ENCODE measurements at regions not wholly inside any gene's neighbourhood (a gene's known extent, or its start where the extent isn't known, plus 50 kb on each side); places are given as distances from the start of the nearest gene placed in this dataset.

DNA sequence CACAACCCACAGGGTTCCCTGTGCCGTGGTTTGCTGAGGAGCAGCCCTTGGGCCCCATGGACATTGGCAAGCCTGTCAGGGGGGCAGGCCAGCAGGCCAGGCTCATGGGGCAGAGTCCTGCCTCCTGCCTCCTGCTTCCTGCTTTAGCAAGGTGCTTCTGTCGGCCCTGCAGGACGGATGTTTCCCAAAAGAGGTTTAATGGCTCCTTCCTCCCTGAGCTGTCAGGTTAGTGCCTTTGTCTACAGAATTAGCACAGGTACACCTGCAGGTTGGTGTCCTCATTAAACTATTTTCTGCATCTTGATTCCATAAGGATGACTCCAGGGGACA lies 152.3 kb downstream of the TTC32 start:
- no peaks in the 10 kb centered on the region for H3K36me3 Mint-ChIP-seq (ENCODE audit: insufficient read depth)
- H3K4me3 Mint-ChIP-seq: no peak overlapping the region
- H3K4me1 Mint-ChIP-seq: no peaks in the 10 kb centered on the region

DNA sequence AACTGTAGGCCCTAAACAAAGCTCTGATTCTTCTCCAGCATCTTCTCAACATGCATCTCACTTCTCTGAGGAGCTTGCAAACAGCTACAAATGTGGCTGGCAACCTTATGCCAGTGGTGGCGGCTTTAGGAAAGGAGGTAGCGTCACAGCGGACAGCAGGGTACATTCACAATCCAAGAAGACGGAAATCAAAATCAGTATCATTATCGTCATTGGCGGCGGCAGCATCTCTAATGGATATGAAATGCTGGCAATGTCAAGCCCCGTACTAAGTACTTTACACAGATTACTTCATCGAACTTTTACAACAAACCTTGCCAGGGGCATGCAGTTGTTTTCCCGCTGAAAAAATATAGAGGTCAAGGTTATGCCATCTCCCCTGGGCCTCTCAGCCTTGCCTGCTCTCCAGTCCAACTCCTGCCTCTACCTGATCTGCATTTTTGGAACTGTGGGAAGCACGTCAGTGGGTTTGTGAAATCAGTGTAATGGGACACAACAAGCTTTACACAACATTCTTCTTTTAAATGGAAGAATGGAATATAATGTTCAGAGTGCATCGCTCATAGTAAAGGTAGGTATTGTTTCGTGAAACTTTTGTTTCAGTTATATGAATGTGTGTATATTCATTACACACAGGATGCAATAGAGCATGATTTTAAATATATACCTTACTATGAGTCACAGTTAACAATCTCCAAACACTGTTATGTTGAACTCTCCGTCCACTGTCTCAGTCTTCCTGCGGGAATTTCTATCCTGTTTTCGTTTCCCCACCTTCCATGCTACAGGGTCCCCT lies 152.9 kb downstream of the TTC32 start:
- no peak overlapping the region for H3K27ac Mint-ChIP-seq (ENCODE audit: low read depth)
- no peak for ATAC-seq (replicated peaks; ENCODE audit: extremely low read depth, poor library complexity, severe bottlenecking)
- H3K9me3 Mint-ChIP-seq: no peaks in the 10 kb centered on the region
- no peaks in the 10 kb centered on the region for H3K36me3 Mint-ChIP-seq (ENCODE audit: insufficient read depth)
- peaks cover 45% of the 10 kb centered on the region for H3K27me3 Mint-ChIP-seq
- no peaks in the 10 kb centered on the region for H3K4me1 Mint-ChIP-seq
- H3K4me3 Mint-ChIP-seq: no peak overlapping the region
- DNase-seq (ENCODE audit: low spot score in 2 of 2): no peak

More for the DNA sequence above, 152.3 kb downstream of the TTC32 start:
- H3K27me3 Mint-ChIP-seq: peaks cover 47% of the 10 kb centered on the region
- ATAC-seq (replicated peaks; ENCODE audit: extremely low read depth, poor library complexity, severe bottlenecking): no peak
- DNase-seq (ENCODE audit: low spot score in 2 of 2): no peak
- H3K27ac Mint-ChIP-seq (ENCODE audit: low read depth): no peak overlapping the region
- no peaks in the 10 kb centered on the region for H3K9me3 Mint-ChIP-seq

DNA sequence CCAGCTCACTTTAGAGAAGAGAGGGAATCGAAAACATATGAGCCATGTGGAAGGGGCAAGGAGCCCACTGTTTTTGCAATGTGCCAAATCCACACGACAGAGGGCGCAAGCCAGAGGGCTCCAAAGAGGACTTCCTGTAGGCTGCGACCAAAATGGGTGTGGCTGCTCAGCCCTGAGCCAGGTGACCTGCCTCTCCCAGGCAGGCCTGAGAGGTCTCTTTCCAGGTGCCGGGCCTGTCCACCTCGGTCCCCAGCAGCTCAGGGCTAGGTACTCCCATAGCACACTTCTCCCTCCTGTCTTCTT lies 153.8 kb downstream of the TTC32 start:
- no peak overlapping the region for H3K27ac Mint-ChIP-seq (ENCODE audit: low read depth)
- DNase-seq (ENCODE audit: low spot score in 2 of 2) (no peak), ATAC-seq (replicated peaks; ENCODE audit: extremely low read depth, poor library complexity, severe bottlenecking) (no peak)
- H3K4me1 Mint-ChIP-seq: no peaks in the 10 kb centered on the region
- no peaks in the 10 kb centered on the region for H3K9me3 Mint-ChIP-seq
- no peaks in the 10 kb centered on the region for H3K36me3 Mint-ChIP-seq (ENCODE audit: insufficient read depth)
- H3K4me3 Mint-ChIP-seq: no peak overlapping the region
- H3K27me3 Mint-ChIP-seq: peaks cover 42% of the 10 kb centered on the region

DNA sequence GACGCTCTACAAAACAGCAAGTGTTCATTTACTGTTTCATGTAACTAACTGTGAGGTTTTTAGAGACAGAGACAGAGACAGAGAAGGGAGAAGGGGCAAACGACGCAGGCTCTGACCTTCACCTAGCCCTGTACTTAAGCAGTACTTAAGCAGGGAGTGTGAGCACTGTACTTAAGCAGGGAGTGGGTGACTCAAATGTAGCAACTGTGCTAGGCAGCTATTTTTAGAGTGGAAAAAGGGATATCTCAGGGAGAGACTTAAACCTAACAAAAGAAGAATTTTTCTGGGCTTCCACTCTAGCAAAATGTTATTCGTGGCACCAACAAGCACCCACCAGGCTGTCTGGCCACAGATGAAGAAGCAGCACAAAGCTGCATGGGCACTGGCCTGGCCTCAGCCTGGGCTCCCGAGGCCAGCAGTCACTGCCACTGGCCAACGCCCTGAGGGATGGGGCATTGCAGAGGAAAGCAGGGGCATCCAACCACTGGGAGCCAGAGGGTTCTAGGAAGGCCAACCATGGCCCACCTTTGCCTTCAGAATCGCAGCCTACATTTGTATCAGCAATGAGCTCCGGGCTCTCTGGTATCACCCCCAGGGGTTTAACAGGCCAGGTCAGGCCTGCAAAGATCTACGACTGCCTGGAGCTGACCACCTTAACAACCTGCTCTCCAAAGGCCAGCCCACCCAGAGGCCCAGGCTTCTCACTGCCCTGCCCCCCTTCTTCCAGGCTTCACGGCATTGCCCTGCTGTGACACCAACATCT lies 154.3 kb downstream of the TTC32 start:
- no peak overlapping the region for H3K27ac Mint-ChIP-seq (ENCODE audit: low read depth)
- H3K4me3 Mint-ChIP-seq: no peak overlapping the region
- no peak for DNase-seq (ENCODE audit: low spot score in 2 of 2)
- no peaks in the 10 kb centered on the region for H3K9me3 Mint-ChIP-seq
- no peaks in the 10 kb centered on the region for H3K36me3 Mint-ChIP-seq (ENCODE audit: insufficient read depth)
- H3K27me3 Mint-ChIP-seq: peaks cover 36% of the 10 kb centered on the region
- no peak for ATAC-seq (replicated peaks; ENCODE audit: extremely low read depth, poor library complexity, severe bottlenecking)
- H3K4me1 Mint-ChIP-seq: no peaks in the 10 kb centered on the region

DNA sequence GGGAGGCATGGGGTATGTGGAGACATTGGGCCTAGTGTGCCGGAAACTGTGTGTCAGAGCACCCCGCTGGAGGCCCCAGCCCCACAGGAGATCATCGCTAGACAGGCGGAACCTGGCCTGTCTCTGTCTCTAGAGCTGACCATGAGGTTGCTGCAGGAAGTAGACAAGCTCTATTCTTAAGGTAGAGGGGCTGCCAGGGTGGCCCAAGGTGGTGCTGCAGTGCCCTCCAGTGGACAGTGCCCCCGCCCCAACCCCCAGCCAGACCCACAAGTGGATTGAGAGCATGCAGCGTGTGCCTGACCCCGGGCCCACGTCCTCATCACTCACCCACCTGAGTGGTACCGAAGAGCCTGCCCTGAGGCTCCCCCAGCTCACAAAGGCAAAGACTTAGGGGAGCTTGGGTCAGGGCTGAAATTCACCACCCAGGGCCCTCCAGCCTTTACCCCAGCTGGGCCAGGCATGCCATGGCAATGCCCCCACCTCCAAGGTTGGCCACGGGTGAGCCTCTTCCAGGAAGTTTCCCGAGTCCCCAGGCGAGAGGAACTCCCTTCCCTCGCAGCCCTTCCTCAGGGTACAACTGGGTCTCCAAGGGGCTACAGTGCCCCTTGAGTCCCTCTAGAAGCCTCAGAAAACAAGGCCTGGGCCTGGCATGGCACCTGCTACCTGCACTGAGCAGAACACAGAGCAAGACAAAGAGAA lies 155.0 kb downstream of the TTC32 start:
- no peaks in the 10 kb centered on the region for H3K36me3 Mint-ChIP-seq (ENCODE audit: insufficient read depth)
- DNase-seq (ENCODE audit: low spot score in 2 of 2): no peak
- H3K27ac Mint-ChIP-seq (ENCODE audit: low read depth): no peak overlapping the region
- H3K27me3 Mint-ChIP-seq: peaks cover 35% of the 10 kb centered on the region
- no peak overlapping the region for H3K4me3 Mint-ChIP-seq
- no peaks in the 10 kb centered on the region for H3K9me3 Mint-ChIP-seq
- H3K4me1 Mint-ChIP-seq: no peaks in the 10 kb centered on the region
- ATAC-seq (replicated peaks; ENCODE audit: extremely low read depth, poor library complexity, severe bottlenecking): no peak

DNA sequence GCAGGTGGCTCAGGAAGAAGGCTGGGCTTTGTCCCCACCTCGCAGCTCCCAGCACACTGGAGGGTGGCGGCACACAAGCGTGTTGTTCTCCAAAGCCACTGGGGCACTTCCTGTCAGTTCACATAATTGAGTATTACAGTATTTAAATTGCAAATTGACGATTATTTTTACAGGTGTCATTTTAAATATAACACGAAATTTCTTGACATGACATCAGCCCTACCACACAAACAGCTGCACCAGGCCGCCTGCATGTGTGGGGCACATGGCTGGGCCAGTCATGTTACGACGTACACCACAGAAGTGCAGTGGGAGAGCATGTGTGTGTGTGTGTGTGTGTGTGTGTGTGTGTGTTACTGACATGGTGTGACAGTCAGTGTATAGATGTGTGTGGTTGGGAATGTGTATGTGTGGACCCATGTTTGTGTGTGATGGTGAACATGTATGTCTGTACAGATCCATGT lies 155.6 kb downstream of the TTC32 start:
- DNase-seq (ENCODE audit: low spot score in 2 of 2): no peak
- no peaks in the 10 kb centered on the region for H3K9me3 Mint-ChIP-seq
- no peak for ATAC-seq (replicated peaks; ENCODE audit: extremely low read depth, poor library complexity, severe bottlenecking)
- no peaks in the 10 kb centered on the region for H3K4me1 Mint-ChIP-seq
- H3K27ac Mint-ChIP-seq (ENCODE audit: low read depth): no peak overlapping the region
- H3K27me3 Mint-ChIP-seq: peaks cover 38% of the 10 kb centered on the region
- no peak overlapping the region for H3K4me3 Mint-ChIP-seq
- no peaks in the 10 kb centered on the region for H3K36me3 Mint-ChIP-seq (ENCODE audit: insufficient read depth)

DNA sequence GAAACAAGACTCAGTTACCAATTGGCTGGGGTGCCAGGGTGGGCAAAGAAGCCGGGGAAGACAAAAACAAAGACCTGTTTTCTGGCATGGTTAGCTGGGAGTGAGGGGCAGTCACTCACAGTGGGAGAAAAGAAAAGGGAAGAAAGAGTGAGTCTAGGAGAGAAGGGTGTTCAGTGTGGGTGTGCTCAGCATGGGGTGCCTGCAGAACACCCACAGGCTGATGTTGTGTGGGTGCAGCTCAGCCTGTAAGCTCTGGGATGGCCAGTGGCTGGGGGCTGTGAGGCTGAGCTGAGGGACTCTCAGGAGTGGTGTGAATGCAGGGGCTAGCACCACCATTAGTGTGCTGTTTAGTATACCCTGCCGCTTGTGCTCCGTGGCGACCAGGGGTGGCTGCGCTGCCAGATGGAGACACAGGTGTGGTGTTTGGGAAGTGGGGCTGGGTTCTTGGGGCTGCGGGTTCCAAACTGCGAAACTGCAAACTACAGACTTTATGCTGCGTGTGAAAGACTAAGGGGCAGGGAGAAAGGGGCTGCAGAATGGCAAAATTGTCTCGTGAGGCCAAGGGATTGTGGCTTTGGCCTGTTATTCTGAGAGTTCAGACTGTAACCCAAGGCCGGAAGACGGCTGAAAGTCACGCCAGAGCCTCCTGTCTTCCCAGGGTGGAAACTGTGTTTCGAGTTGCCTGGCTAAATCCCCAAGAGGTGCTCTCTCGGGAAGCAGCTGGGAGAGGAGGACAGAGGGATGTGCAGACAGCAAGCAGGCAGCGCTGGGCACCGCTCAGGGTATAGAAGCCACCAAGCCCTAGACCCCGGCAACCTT lies 156.3 kb downstream of the TTC32 start:
- no peak for ATAC-seq (replicated peaks; ENCODE audit: extremely low read depth, poor library complexity, severe bottlenecking)
- Mint-ChIP-seq H3K9me3 (no peaks in the 10 kb centered on the region), H3K4me1 (no peaks in the 10 kb centered on the region), H3K27me3 (peaks cover 34% of the 10 kb centered on the region), H3K4me3 (no peak overlapping the region), H3K36me3 (ENCODE audit: insufficient read depth) (no peaks in the 10 kb centered on the region), H3K27ac (ENCODE audit: low read depth) (no peak overlapping the region)
- DNase-seq (ENCODE audit: low spot score in 2 of 2): no peak

DNA sequence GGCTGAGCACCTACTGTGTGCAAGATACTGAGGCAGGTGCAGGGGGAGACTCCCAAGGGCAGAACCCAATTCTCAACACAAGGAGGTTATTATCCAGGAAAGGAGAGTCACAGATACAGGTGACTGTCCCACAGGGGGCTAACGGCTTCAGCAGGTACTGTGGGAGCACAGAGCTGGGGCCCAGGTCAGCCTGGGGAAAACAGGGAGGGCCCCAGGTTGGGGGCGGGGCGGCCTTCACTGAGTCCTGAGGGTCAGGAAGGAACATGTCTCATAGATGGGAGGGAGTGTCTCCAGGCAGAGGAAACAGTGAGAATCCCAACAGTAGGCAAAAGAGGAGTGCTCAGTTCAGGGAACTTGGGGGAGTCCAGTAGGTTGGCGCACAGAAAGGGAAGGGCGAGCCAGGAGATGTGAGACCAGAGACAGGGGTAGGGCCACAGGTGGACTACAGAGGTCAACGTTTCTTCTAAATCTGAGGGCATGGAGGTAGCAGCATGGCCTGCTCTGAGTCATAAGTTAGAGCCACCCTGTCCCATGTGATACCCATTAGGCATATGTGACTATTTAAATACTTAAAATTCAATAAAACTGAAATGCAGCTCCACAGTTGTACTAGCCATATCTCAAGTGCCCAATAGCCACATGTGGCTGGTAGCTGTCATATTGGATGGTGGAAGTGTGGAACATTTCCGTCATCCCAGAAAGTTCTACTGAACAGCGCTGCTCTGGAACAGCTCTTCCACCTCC lies 157.2 kb downstream of the TTC32 start:
- H3K27ac Mint-ChIP-seq (ENCODE audit: low read depth): no peak overlapping the region
- H3K27me3 Mint-ChIP-seq: peaks cover 36% of the 10 kb centered on the region
- no peak overlapping the region for H3K4me3 Mint-ChIP-seq
- no peaks in the 10 kb centered on the region for H3K4me1 Mint-ChIP-seq
- peak; percentile 5 for ATAC-seq (replicated peaks; ENCODE audit: extremely low read depth, poor library complexity, severe bottlenecking)
- H3K9me3 Mint-ChIP-seq: no peaks in the 10 kb centered on the region
- DNase-seq (ENCODE audit: low spot score in 2 of 2): no peak
- H3K36me3 Mint-ChIP-seq (ENCODE audit: insufficient read depth): no peaks in the 10 kb centered on the region

DNA sequence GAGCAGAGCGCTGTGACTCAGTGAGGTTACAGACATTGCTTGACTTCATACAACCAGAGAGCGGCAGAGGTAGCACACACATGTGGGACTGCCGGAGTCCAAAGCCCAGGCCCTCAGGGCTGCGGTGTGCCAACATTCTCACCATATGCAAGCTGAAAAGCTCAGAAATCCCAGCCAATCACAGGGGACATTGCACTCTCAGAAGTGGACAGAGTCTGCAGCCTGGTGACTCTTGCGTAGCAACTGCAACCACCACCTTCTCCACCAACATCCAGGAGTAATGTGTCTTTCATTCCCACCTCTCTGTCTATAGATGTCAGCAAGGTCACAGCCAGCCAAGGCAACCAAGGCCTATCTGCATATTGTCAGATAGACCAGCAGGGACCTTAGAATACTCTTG lies 158.1 kb downstream of the TTC32 start:
- Mint-ChIP-seq H3K9me3 (no peaks in the 10 kb centered on the region), H3K4me3 (no peak overlapping the region), H3K27me3 (peaks cover 43% of the 10 kb centered on the region), H3K27ac (ENCODE audit: low read depth) (no peak overlapping the region), H3K36me3 (ENCODE audit: insufficient read depth) (no peaks in the 10 kb centered on the region), H3K4me1 (no peaks in the 10 kb centered on the region)
- ATAC-seq (replicated peaks; ENCODE audit: extremely low read depth, poor library complexity, severe bottlenecking): no peak
- DNase-seq (ENCODE audit: low spot score in 2 of 2): no peak

DNA sequence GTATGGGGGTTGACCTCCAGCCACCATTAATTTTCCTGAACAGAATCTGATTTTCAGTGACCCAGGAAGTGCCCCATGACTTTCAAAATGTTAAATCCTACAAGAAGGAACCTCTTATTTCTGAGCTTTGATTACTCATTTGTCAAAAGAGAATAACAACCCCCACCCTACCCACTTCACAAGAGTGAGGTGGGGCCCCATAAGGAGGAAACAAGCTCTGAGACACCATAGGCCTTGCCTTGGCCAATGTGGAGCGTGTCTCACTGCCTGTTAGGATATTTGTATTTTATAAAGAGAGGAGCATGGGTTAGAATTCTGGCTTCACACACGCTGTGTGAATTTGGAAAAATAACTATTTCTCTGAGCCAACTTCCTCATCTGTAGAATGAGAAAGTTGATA lies 158.9 kb downstream of the TTC32 start:
- H3K4me3 Mint-ChIP-seq: no peak overlapping the region
- no peak overlapping the region for H3K27ac Mint-ChIP-seq (ENCODE audit: low read depth)
- no peaks in the 10 kb centered on the region for H3K4me1 Mint-ChIP-seq
- no peaks in the 10 kb centered on the region for H3K36me3 Mint-ChIP-seq (ENCODE audit: insufficient read depth)
- no peaks in the 10 kb centered on the region for H3K9me3 Mint-ChIP-seq
- H3K27me3 Mint-ChIP-seq: peaks cover 45% of the 10 kb centered on the region
- DNase-seq (ENCODE audit: low spot score in 2 of 2) (no peak), ATAC-seq (replicated peaks; ENCODE audit: extremely low read depth, poor library complexity, severe bottlenecking) (no peak)

DNA sequence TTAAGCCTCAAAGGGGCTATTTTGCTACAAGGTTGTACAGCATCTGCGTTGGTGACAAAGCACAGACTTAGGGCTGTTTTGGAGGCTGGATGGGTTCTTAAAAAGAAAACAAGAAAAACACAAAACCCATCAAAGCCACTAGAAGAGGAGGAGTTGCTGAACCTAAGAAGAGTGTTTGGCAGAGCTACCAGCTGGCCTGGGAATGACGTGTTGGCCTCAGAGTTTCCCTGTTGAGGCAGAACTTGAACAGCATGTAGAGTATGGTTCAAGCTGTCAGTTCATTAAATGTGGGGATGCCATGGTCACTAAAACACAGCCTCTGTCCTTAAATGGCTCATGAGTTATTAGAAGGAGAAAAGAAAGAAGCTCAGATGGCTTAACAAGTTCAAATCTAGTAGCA lies 162.5 kb downstream of the TTC32 start:
- H3K27me3 Mint-ChIP-seq: peaks cover 54% of the 10 kb centered on the region
- H3K9me3 Mint-ChIP-seq: no peaks in the 10 kb centered on the region
- no peak for DNase-seq (ENCODE audit: low spot score in 2 of 2)
- no peak overlapping the region for H3K27ac Mint-ChIP-seq (ENCODE audit: low read depth)
- H3K4me1 Mint-ChIP-seq: no peaks in the 10 kb centered on the region
- no peak overlapping the region for H3K4me3 Mint-ChIP-seq
- no peak for ATAC-seq (replicated peaks; ENCODE audit: extremely low read depth, poor library complexity, severe bottlenecking)
- no peaks in the 10 kb centered on the region for H3K36me3 Mint-ChIP-seq (ENCODE audit: insufficient read depth)

DNA sequence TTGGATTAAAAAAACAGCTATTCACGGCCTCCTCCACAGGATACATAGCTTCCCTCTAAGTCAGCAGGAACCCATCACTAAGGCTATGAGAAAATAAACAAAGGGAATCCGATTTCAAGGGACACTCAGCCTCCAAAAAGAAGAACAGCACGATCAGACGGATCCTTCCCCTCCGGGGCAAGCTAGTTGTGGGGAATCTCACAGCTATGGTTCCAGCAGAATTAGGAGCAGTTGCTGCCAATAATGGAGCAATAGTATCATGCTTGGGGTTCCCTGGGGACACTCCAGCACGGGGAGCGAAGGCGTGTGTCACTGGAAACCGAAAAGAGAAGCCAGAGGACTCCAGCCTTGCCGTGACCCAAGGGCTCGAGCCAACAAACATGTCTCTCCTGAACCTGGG lies 163.1 kb downstream of the TTC32 start:
- DNase-seq (ENCODE audit: low spot score in 2 of 2): no peak
- ATAC-seq (replicated peaks; ENCODE audit: extremely low read depth, poor library complexity, severe bottlenecking): no peak
- Mint-ChIP-seq H3K9me3 (no peaks in the 10 kb centered on the region), H3K4me1 (no peaks in the 10 kb centered on the region), H3K36me3 (ENCODE audit: insufficient read depth) (no peaks in the 10 kb centered on the region), H3K27ac (ENCODE audit: low read depth) (no peak overlapping the region), H3K4me3 (no peak overlapping the region), H3K27me3 (peaks cover 48% of the 10 kb centered on the region)

All from central memory CD8-positive, alpha-beta T cell (primary cell).